Testis (tissue), 2 donors: ENCODE measurements at regions not wholly inside any gene's neighbourhood (a gene's known extent, or its start where the extent isn't known, plus 50 kb on each side); places are given as distances from the start of the nearest gene placed in this dataset.

Experiments used
- CTCF ChIP-seq, 3 experiments: fragments of 450-650 bp in 2 of 3; fragments of 200-600 bp in 1 of 3; sonication (generic) in 1 of 3; IDR thresholded peaks; one replicate each; pipeline ENCODE4 v1.5.1; 2016 to 2019; ENCODE audit warnings: antibody characterized with exemption in 3 of 3, mild to moderate bottlenecking in 2 of 3, moderate library complexity in 1 of 3
- POLR2A ChIP-seq: fragments of 450-650 bp; IDR thresholded peaks from one replicate; pipeline ENCODE4 v1.6.1; 2017; ENCODE audit warnings: antibody characterized with exemption, mild to moderate bottlenecking, moderate library complexity

GRCh38 chr2:240375024-240375645 is 60.3 kb upstream of the GPC1 start:
- TF ChIP-seq CTCF (IDR thresholded peaks at IDR 0.05), result no peak
- TF ChIP-seq POLR2A, result no peak
